ENCODE measurements at regions not wholly inside any gene's neighbourhood (a gene's known extent, or its start where the extent isn't known, plus 50 kb on each side); places are given as distances from the start of the nearest gene placed in this dataset.

GRCh38 chr14:61116369-61116768, 135.3 kb downstream of the SLC38A6 start:
- TF ChIP-seq CTCF (IDR thresholded peaks at IDR 0.05; ENCODE audit: poor library complexity), result no peak
- no peak for TF ChIP-seq EZH2phosphoT487 (IDR thresholded peaks at IDR 0.05; ENCODE audit: low read depth, severe bottlenecking, unreplicated experiment)
- TF ChIP-seq EZH2 (IDR thresholded peaks at IDR 0.05; ENCODE audit: borderline replicate concordance), result no peak

All from hepatocyte (in vitro differentiated cells).